Skin of body (tissue), 1 donor: ENCODE measurements at regions not wholly inside any gene's neighbourhood (a gene's known extent, or its start where the extent isn't known, plus 50 kb on each side); places are given as distances from the start of the nearest gene placed in this dataset.
"Not testable (repeated sequence)": the region's sequence is repeated elsewhere in the genome, so short reads cannot be mapped to it uniquely, and the experiment has no call there.

Source experiments
- DNase-seq: peaks from one replicate; lab custom pipeline; 2025; lab: John Stamatoyannopoulos, UW

- not testable (repeated sequence) for DNase-seq
Observed at GRCh38 chr1:149355748-149356147, 119.1 kb upstream of the NBPF19 start.

GRCh38 chr1:149356152-149356551, 118.7 kb upstream of the NBPF19 start:
- not testable (repeated sequence) for DNase-seq

- DNase-seq = not testable (repeated sequence)
Observed at GRCh38 chr1:149360351-149360750, 114.5 kb upstream of the NBPF19 start.

- DNase-seq = not testable (repeated sequence)
Observed at GRCh38 chr1:149361310-149361709, 113.5 kb upstream of the NBPF19 start.

- DNase-seq = not testable (repeated sequence)
Observed at GRCh38 chr1:149364188-149364981, 110.5 kb upstream of the NBPF19 start.

GRCh38 chr1:149366402-149366801, 108.4 kb upstream of the NBPF19 start:
- not testable (repeated sequence) for DNase-seq

GRCh38 chr1:149367472-149368044, 107.3 kb upstream of the NBPF19 start:
- DNase-seq = not testable (repeated sequence)

GRCh38 chr1:149368337-149368736, 106.5 kb upstream of the NBPF19 start:
- not testable (repeated sequence) for DNase-seq

- DNase-seq = not testable (repeated sequence)
Observed at GRCh38 chr1:149369081-149369480, 105.8 kb upstream of the NBPF19 start.

GRCh38 chr1:149371955-149372354, 102.9 kb upstream of the NBPF19 start:
- not testable (repeated sequence) for DNase-seq

GRCh38 chr1:149378462-149378861, 96.4 kb upstream of the NBPF19 start:
- not testable (repeated sequence) for DNase-seq

GRCh38 chr1:149390173-149390926, 84.5 kb upstream of the NBPF19 start:
- DNase-seq = peak; percentile 22

- DNase-seq = not testable (repeated sequence)
Observed at GRCh38 chr1:149390931-149391330, 83.9 kb upstream of the NBPF19 start.

GRCh38 chr1:149395802-149396201, 79.0 kb upstream of the NBPF19 start:
- DNase-seq = not testable (repeated sequence)

GRCh38 chr1:149398527-149398926, 76.3 kb upstream of the NBPF19 start:
- DNase-seq = not testable (repeated sequence)

GRCh38 chr1:149408404-149408803, 66.4 kb upstream of the NBPF19 start:
- DNase-seq = not testable (repeated sequence)

- not testable (repeated sequence) for DNase-seq
Observed at GRCh38 chr1:149415373-149415772, 59.5 kb upstream of the NBPF19 start.

GRCh38 chr1:149418782-149419181, 56.1 kb upstream of the NBPF19 start:
- DNase-seq = not testable (repeated sequence)

GRCh38 chr1:149423122-149423521, 51.7 kb upstream of the NBPF19 start:
- DNase-seq = not testable (repeated sequence)
